NCI-H146 (cell line): ENCODE measurements at regions not wholly inside any gene's neighbourhood (a gene's known extent, or its start where the extent isn't known, plus 50 kb on each side); places are given as distances from the start of the nearest gene placed in this dataset.
"Not testable (repeated sequence)": the region's sequence is repeated elsewhere in the genome, so short reads cannot be mapped to it uniquely, and the experiment has no call there.

ENCODE experiments used
- DNase-seq: peaks from one replicate; lab custom pipeline; 2025; lab: John Stamatoyannopoulos, UW

GRCh38 chr18:28777756-28778155, 600.8 kb upstream of the CDH2 start:
- no peak for DNase-seq

GRCh38 chr18:28771849-28772248, 594.9 kb upstream of the CDH2 start:
- DNase-seq: no peak

GRCh38 chr18:28768791-28769768, 592.1 kb upstream of the CDH2 start:
- no peak for DNase-seq

- no peak for DNase-seq
These were observed 590.8 kb upstream of the CDH2 start for GRCh38 chr18:28767727-28768211.

DNA sequence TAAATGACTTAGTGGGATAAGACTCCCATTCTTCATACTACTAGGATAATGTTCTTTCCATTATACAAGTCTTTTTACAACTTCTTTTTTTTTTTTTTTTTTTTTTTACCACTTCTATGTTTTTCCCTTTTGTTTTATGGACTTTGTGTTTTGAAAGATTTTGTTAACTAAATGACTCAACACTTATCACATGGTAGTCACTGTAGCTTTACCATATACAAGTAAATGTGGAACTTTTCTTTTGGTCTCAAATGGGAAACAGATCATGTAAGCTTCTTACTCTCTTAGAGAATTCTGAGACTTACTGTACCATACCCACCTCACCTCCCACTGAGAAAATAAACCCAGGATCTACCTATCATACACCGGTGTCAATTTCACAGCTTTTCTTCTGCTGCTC, 590.3 kb upstream of the CDH2 start:
- no peak for DNase-seq

DNA sequence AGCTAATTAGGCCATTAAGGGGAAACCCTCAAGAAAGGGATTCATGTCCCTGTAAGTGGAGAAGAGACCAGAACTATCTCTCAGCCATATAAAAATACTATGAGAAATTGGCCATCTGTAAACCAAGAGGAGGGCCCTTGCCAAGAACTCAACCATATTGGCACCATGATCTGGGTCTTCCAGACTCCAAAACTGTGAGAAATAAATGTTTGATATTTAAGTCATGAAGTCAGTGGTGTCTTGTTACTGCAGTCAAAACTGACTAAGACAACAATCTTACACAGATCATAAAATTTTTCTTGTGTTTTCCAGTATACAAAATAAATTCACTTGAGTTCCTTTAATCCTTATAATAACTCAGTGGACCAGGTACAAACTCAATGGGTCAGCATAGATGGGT, 589.8 kb upstream of the CDH2 start:
- DNase-seq: no peak

- no peak for DNase-seq
These were observed 589.1 kb upstream of the CDH2 start for GRCh38 chr18:28766027-28766426.

- DNase-seq: no peak
These were observed 583.4 kb upstream of the CDH2 start for GRCh38 chr18:28760299-28760698.

GRCh38 chr18:28757466-28758008, 580.6 kb upstream of the CDH2 start:
- no peak for DNase-seq

- DNase-seq: no peak
These were observed 566.2 kb upstream of the CDH2 start for GRCh38 chr18:28743115-28743514.

- no peak for DNase-seq
These were observed 563.6 kb upstream of the CDH2 start for GRCh38 chr18:28740575-28740974.

DNA sequence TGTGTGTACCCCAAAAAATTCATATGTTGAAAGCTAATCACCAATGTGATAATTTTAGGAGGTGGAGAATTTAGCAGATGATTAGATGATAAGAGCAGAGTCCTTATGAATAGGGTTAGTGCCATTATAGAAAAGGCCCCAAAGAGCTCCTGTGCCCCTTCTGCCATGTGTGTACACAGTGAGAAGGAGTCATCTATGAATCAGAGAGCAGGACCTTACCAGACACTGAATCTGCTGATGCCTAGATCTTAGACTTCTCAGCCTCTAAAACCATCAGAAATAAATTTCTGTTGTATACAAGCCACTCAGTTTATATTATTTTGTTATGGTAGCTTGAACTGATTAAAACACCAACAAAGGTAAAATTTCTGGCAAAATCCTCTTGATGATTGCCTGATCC, 560.0 kb upstream of the CDH2 start:
- DNase-seq: no peak

- no peak for DNase-seq
These were observed 559.3 kb upstream of the CDH2 start for GRCh38 chr18:28736223-28736622.

DNA sequence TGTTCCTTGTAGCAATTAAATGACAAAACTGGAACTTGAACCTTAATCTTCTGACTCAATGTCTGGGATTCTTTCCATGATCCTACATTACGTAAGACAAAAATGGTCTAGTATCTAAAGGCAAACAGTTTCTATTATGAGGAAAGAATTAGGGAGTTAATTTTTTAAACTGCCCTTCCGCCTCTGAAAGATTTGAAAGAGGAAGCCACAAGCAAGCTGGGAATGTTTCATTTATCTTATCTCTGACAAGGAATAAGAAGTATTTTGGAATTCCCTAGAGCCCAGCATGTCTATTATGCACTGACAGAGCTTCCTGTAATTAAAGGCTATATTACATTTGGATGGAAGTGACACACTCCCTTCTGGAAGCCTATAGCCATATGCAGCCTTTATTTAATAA, 558.8 kb upstream of the CDH2 start:
- DNase-seq: no peak

DNA sequence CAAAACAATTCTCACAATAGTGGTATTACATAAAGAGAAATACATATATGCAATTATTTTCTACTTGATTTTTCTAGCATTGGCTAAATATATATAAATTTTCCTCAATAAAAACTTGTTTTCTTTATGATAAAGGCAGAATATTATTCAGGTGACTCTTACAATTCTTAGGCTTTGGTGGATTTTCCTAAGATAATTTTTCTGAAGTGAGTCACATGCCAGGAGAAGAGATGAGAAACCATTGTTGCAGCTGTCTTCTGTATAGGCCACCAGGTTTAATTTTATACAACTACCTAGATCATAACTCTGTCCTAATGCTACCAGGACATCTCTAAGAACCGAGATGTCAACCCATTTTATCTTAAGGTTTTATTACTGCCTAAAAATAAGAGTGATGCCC, 552.4 kb upstream of the CDH2 start:
- no peak for DNase-seq

DNA sequence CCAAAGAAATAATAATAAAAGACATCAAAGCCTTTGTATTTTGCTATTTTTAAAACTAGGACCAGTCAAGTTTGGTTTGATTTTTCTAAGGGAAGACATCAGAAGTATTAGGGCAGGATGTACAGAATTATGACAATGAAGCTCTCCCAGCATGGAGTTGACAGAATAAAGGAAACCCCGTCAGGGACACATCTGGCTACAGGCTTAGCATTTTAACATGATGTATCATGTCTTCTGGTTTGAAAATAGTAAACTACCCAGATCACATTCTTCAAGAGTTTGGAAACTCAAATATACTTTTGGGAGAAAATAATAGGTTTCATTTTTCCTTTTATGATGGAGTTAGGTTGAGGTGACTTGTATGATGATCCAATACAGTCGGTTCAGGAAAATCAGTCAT, 552.0 kb upstream of the CDH2 start:
- DNase-seq: no peak

- DNase-seq: not testable (repeated sequence)
These were observed 550.3 kb upstream of the CDH2 start for GRCh38 chr18:28727189-28727588.

DNA sequence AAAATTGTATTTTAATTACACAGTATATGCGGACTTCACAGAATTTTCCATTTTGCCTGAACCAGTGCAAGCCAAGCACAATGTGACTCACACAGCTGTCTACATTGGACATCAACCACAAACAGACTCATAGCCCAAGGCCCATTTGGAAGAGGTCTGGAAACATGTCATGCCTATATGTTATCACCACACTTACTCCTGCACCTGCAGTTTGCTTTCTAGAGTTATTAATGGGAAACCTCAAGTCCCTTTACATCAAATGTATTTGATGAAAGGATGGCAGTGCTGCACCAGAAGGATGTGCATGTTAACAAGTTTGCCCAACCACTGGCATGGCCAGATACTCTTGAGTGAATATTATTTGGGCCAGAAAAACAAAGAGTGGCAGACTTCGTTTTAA, 548.9 kb upstream of the CDH2 start:
- no peak for DNase-seq

DNA sequence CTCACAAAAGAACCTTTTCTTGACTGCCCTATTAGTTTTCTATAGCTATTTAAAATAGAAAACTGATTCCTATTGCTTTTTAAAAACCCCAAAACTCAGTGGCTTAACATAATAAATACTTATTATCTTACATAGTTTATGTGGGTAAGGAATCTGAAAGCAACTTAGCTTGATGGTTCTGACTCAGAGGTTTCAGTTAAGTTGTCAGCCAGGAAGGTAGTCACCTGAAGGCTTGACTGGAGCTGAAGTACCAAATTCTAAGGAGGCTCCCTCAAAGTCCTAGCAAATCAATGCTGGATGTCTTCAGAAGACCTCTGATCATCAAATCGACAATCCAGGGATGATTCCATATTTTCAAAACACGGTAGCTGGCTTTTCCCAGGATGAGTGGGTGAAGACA, 546.6 kb upstream of the CDH2 start:
- no peak for DNase-seq

DNA sequence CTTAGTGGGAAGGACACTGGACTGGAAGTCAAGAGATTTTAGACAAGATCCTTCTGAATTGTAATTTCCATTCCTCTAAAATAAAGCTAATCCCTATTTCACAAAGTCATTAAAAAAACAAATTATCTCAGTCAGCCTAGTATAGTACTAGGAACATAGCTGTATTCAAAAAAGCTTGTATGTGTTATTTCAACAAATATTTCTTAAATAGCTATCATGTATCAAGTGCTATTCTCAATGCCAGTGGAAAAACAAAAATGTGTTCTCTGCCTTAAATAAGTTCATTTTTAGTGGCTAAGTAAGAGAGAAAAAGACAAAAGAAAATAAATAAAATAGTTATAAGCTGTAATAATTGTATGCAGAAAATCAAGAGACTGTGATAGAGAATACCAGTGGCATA, 541.8 kb upstream of the CDH2 start:
- no peak for DNase-seq

DNA sequence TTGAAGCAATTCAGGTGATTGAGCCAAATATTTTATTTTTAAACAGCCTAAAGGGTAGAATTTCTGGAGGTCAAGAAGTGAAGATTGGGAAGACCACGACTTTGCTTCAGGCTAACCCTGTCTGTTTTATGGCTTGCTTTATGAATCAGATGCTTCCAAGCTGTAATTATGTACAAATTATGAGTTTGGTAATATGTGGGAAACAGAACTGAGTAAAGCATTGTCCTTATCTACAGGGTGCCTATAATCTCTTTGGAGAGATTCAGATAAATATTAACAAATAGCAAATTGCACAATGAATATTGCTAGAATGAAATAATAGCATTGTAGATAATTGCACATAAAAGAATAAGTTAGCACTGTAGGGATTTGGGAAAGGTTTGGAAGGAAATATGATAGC, 539.4 kb upstream of the CDH2 start:
- DNase-seq: no peak

DNA sequence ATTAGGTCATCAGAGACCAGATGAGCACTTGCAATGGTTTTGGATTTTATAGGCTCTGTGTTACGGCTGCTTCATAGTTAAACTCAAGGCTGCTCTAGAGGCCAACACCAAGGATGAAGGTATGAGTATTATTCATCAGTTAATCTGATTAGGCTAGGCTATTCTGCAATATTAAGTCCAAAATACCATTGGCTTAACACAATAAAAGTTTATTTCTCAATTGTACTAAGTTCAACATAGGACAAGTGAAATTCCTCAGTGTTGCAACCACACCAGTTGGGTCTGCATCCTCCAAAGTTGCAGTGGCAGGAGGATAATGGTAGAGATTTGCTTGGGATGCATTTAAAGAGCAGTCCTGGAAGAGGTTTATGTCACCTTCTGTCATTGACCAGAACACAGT, 538.3 kb upstream of the CDH2 start:
- DNase-seq: no peak

GRCh38 chr18:28714498-28714897, 537.6 kb upstream of the CDH2 start:
- DNase-seq: no peak
